H1 (cell line): ENCODE measurements at regions not wholly inside any gene's neighbourhood (a gene's known extent, or its start where the extent isn't known, plus 50 kb on each side); places are given as distances from the start of the nearest gene placed in this dataset.

Experiments
- CTCF ChIA-PET: fragments of 300-600 bp; sonication (Branson Sonifier 250); formaldehyde crosslinking; loops from one replicate; lab custom pipeline; 2021; ENCODE audit not compliant: partially characterized antibody; lab: Charles Lee
- POLR2A ChIA-PET: fragments of 300-600 bp; sonication (Branson Sonifier 250); formaldehyde crosslinking; loops from one replicate; lab custom pipeline; 2021; ENCODE audit warnings: inconsistent platforms; ENCODE audit not compliant: partially characterized antibody; lab: Charles Lee
- DNase-seq, 2 experiments: peaks; one replicate each; pipeline versions ENCODE4 v3.0.0 to v3.0.0-alpha.2; 2010 to 2022; ENCODE audit warnings: low spot score in 2 of 2, low read depth in 1 of 2, mixed read lengths in 1 of 2
- FAIRE-seq: peaks from 2 replicates; lab custom pipeline; 2011; peaks lifted over from hg19 to GRCh38; lab: Jason Lieb, UNC
- H2AFZ ChIP-seq: 2 replicates; pipeline ENCODE4 v1.8.1; 2012; ENCODE audit warnings: low read length, inconsistent platforms
- H2AK5ac ChIP-seq: 2 replicates; pipeline ENCODE4 v1.6.1; 2013; ENCODE audit warnings: low read depth, low read length
- H2BK120ac ChIP-seq: replicated peaks from 2 replicates; pipeline ENCODE3; 2013; ENCODE audit warnings: low read depth, low read length, inconsistent platforms
- H2BK12ac ChIP-seq: 2 replicates; pipeline ENCODE4 v1.6.1; 2013; ENCODE audit warnings: low read depth, low read length
- H2BK15ac ChIP-seq: 2 replicates; pipeline ENCODE4 v1.6.1; 2013; ENCODE audit warnings: low read length
- H2BK20ac ChIP-seq: 2 replicates; pipeline ENCODE4 v1.6.1; 2013; ENCODE audit warnings: low read length
- H2BK5ac ChIP-seq: 2 replicates; pipeline ENCODE4 v1.6.1; 2013; ENCODE audit warnings: low read depth, low read length
- H3K14ac ChIP-seq: 2 replicates; pipeline ENCODE4 v1.6.1; 2013; ENCODE audit warnings: inconsistent platforms; ENCODE audit not compliant: insufficient read length
- H3K18ac ChIP-seq: 2 replicates; pipeline ENCODE4 v1.6.1; 2013; ENCODE audit warnings: low read length; ENCODE audit errors: extremely low read depth
- H3K23ac ChIP-seq: 2 replicates; pipeline ENCODE4 v1.6.1; 2013; ENCODE audit warnings: inconsistent platforms; ENCODE audit not compliant: insufficient read length
- H3K23me2 ChIP-seq: 2 replicates; pipeline ENCODE4 v1.6.1; 2013; ENCODE audit warnings: low read depth, low read length
- H3K27ac ChIP-seq: 2 replicates; pipeline ENCODE4 v1.6.1; 2011; ENCODE audit warnings: low read depth, low read length, inconsistent platforms
- H3K27me3 ChIP-seq, 4 experiments: replicated peaks in 1 of 4; 1 replicate in 1 of 4; 2 replicates in 3 of 4; pipeline versions ENCODE4 v1.6.1 to v1.8.1; 2011 to 2013; ENCODE audit warnings: low read length in 3 of 4, mild to moderate bottlenecking in 3 of 4, inconsistent platforms in 2 of 4, mixed read lengths in 2 of 4, moderate library complexity in 1 of 4; ENCODE audit not compliant: control insufficient read depth in 3 of 4, insufficient read depth in 3 of 4; ENCODE audit errors: extremely low read depth in 1 of 4
- H3K36me3 ChIP-seq, 4 experiments: 2 replicates each; pipeline versions ENCODE4 v1.6.1 to v1.8.1; 2011 to 2013; ENCODE audit warnings: mild to moderate bottlenecking in 4 of 4, low read length in 3 of 4, moderate library complexity in 2 of 4, control low read depth in 1 of 4, inconsistent platforms in 1 of 4; ENCODE audit not compliant: insufficient read depth in 4 of 4, control insufficient read depth in 2 of 4
- H3K4ac ChIP-seq: replicated peaks from 2 replicates; pipeline ENCODE3; 2013; ENCODE audit warnings: low read length, low read depth, mixed read lengths, inconsistent platforms; ENCODE audit not compliant: insufficient read length
- H3K4me1 ChIP-seq, 4 experiments: replicated peaks in 1 of 4; 1 replicate in 1 of 4; 2 replicates in 3 of 4; pipeline versions ENCODE4 v1.6.1 to v1.8.1; 2011 to 2013; ENCODE audit warnings: low read length in 3 of 4, inconsistent platforms in 2 of 4, mixed read lengths in 1 of 4; ENCODE audit not compliant: insufficient read depth in 4 of 4, control insufficient read depth in 3 of 4
- H3K4me2 ChIP-seq, 2 experiments: 2 replicates each; pipeline versions ENCODE4 v1.6.1 to v1.8.1; 2011 to 2013; ENCODE audit warnings: low read depth in 2 of 2, low read length in 2 of 2, control low read depth in 1 of 2, inconsistent platforms in 1 of 2, mild to moderate bottlenecking in 1 of 2; ENCODE audit not compliant: insufficient read depth in 1 of 2
- H3K4me3 ChIP-seq, 4 experiments: fragments of 200-600, 300-600 bp in 1 of 4; sonication (generic), shearing (Covaris generic), sonication (Bioruptor Twin) in 1 of 4; 2 replicates each; pipeline versions ENCODE4 v1.5.1 to v1.8.1; 2011 to 2016; ENCODE audit warnings: low read length in 4 of 4, low read depth in 3 of 4, control low read depth in 2 of 4, inconsistent platforms in 2 of 4, mild to moderate bottlenecking in 2 of 4, mixed read lengths in 1 of 4, moderate library complexity in 1 of 4; ENCODE audit not compliant: insufficient read depth in 2 of 4; ENCODE audit errors: extremely low read depth in 1 of 4
- H3K56ac ChIP-seq: replicated peaks from 2 replicates; pipeline ENCODE3; 2013; ENCODE audit warnings: low read depth, mild to moderate bottlenecking, mixed read lengths, low read length, inconsistent platforms; ENCODE audit not compliant: insufficient read length
- H3K79me1 ChIP-seq: 2 replicates; pipeline ENCODE4 v1.6.1; 2013; ENCODE audit warnings: low read depth, low read length, control low read depth
- H3K79me2 ChIP-seq, 2 experiments: 2 replicates each; pipeline versions ENCODE4 v1.6.1 to v1.8.1; 2012 to 2013; ENCODE audit warnings: low read length in 2 of 2, mild to moderate bottlenecking in 2 of 2, inconsistent platforms in 1 of 2; ENCODE audit not compliant: insufficient read depth in 2 of 2, control insufficient read depth in 1 of 2
- H3K9ac ChIP-seq, 4 experiments: replicated peaks in 1 of 4; 1 replicate in 1 of 4; 2 replicates in 3 of 4; pipeline versions ENCODE4 v1.6.1 to v1.8.1; 2011 to 2013; ENCODE audit warnings: low read depth in 3 of 4, low read length in 3 of 4, control low read depth in 2 of 4, mild to moderate bottlenecking in 2 of 4, moderate library complexity in 2 of 4, inconsistent platforms in 1 of 4; ENCODE audit errors: extremely low read depth in 1 of 4
- H3K9me3 ChIP-seq, 2 experiments: 2 replicates each; pipeline versions ENCODE4 v1.6.1 to v1.8.1; 2012 to 2013; ENCODE audit warnings: mild to moderate bottlenecking in 2 of 2, moderate library complexity in 2 of 2, control low read depth in 1 of 2, inconsistent platforms in 1 of 2, low read depth in 1 of 2, low read length in 1 of 2, mixed read lengths in 1 of 2; ENCODE audit not compliant: insufficient read depth in 2 of 2
- H4K20me1 ChIP-seq, 2 experiments: replicated peaks in 1 of 2; 2 replicates each; pipeline versions ENCODE3 to v1.8.1; 2011 to 2013; ENCODE audit warnings: inconsistent platforms in 2 of 2, low read length in 2 of 2, mild to moderate bottlenecking in 1 of 2; ENCODE audit not compliant: insufficient read depth in 2 of 2, control insufficient read depth in 1 of 2
- H4K5ac ChIP-seq: 2 replicates; pipeline ENCODE4 v1.6.1; 2013; ENCODE audit warnings: low read length, low read depth, mixed read lengths, inconsistent platforms; ENCODE audit not compliant: insufficient read length
- H4K8ac ChIP-seq: 2 replicates; pipeline ENCODE4 v1.8.0; 2013; ENCODE audit warnings: mild to moderate bottlenecking, moderate library complexity, low read length, inconsistent platforms; ENCODE audit not compliant: insufficient read depth; ENCODE audit errors: extremely low read depth
- H4K91ac ChIP-seq: replicated peaks from 2 replicates; pipeline ENCODE3; 2013; ENCODE audit warnings: low read length, mixed read lengths, inconsistent platforms; ENCODE audit not compliant: insufficient read length
- CHD2 ChIP-seq: IDR thresholded peaks from 2 replicates; pipeline ENCODE4 v1.6.1; 2012; ENCODE audit warnings: low read length, improper control_type of control experiment
- CREB1 ChIP-seq: IDR thresholded peaks from 2 replicates; pipeline ENCODE4 v1.6.1; 2012; ENCODE audit warnings: inconsistent platforms
- GABPA ChIP-seq: IDR thresholded peaks from 2 replicates; pipeline ENCODE4 v1.6.1; 2011; ENCODE audit warnings: mild to moderate bottlenecking, low read length, moderate library complexity, borderline replicate concordance; ENCODE audit not compliant: insufficient read depth
- RFX5 ChIP-seq: IDR thresholded peaks from 2 replicates; pipeline ENCODE4 v1.6.1; 2011; ENCODE audit warnings: low read depth, low read length, improper control_type of control experiment, borderline replicate concordance
- RXRA ChIP-seq: IDR thresholded peaks from 2 replicates; pipeline ENCODE4 v1.6.1; 2011; ENCODE audit warnings: low read depth, mild to moderate bottlenecking, low read length, moderate library complexity; ENCODE audit not compliant: insufficient read depth
- SIN3A ChIP-seq, 2 experiments: IDR thresholded peaks in 1 of 2; conservative IDR thresholded peaks in 1 of 2; 2 replicates each; pipeline ENCODE4 v1.6.1; 2011 to 2012; ENCODE audit warnings: low read length in 2 of 2, improper control_type of control experiment in 1 of 2, low read depth in 1 of 2, mild to moderate bottlenecking in 1 of 2
- ZNF274 ChIP-seq: IDR thresholded peaks from 2 replicates; pipeline ENCODE4 v1.7.0; 2012; ENCODE audit warnings: low read length, borderline replicate concordance; ENCODE audit errors: extremely low read depth
- WGBS, 2 experiments: shearing (Covaris generic) in 1 of 2; methylation state at CpG; one replicate each; pipeline versions ENCODE4 v1.1.6 to v1.1.7; 2013 to 2015; ENCODE audit warnings: low lambda C conversion rate in 2 of 2, mixed read lengths in 2 of 2, inconsistent platforms in 1 of 2, low coverage in 1 of 2, missing lambda C conversion rate in 1 of 2; ENCODE audit not compliant: insufficient replicate concordance in 2 of 2, insufficient coverage in 1 of 2, insufficient read length in 1 of 2; ENCODE audit errors: extremely low coverage in 1 of 2, missing lambda C conversion rate in 1 of 2; 5-methylcytosine and 5-hydroxymethylcytosine counted together
- TF ChIP-seq, protein P1 (sequence below): IDR thresholded peaks from 2 replicates; pipeline ENCODE4 v1.6.1; 2012; ENCODE audit warnings: inconsistent platforms
- TF ChIP-seq, protein P2 (sequence below): IDR thresholded peaks from 2 replicates; pipeline ENCODE4 v1.6.1; 2012; ENCODE audit warnings: low read length, inconsistent platforms

DNA sequence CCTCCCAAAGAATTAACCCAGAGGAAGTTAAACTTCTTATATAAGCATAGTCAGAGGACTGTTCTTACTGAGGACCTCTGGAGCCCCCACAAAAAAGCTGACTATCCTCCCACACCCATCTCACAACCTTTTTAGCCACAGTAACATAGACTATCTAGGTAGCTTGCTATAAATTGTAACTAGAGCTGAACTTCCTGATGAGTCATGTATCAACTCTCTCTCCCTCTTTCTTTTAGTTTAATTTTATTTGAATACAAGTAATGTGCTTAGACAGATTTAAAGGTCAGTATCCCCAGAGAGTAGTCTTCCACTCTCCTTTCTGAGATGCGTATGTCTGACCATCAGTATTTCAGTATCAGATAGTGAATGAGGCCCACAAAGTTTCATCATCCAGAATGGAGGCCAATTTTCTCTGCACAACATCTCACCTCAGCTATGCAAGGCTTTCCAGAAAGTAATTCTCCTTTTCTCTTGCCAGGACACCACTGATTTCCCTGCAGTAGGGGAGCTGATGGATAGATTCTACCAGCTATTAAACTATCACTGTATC, 104.0 kb upstream of the MYRIP start:
- no peak overlapping the region for H3K56ac ChIP-seq
- H2AK5ac ChIP-seq = no peak overlapping the region
- no peak overlapping the region for H3K23ac ChIP-seq
- H2AFZ ChIP-seq = no peak overlapping the region
- no peaks in the 10 kb centered on the region; a peak in 1 of 4 replicates for H3K9me3 ChIP-seq
- no peak overlapping the region for H2BK12ac ChIP-seq
- WGBS, 2 experiments = 91% methylated on average over 1 of the region's 1 CpG; no CpG with 5 or more reads in 1 of the 2 experiments
- no peaks in the 10 kb centered on the region for H3K27me3 ChIP-seq
- no peak overlapping the region for H3K4me2 ChIP-seq
- H4K8ac ChIP-seq = no peak overlapping the region
- H3K79me1 ChIP-seq = no peaks in the 10 kb centered on the region
- H3K23me2 ChIP-seq = no peaks in the 10 kb centered on the region
- FAIRE-seq (no peak), DNase-seq (no peak)
- no peaks in the 10 kb centered on the region for H4K20me1 ChIP-seq
- no peak overlapping the region for H3K9ac ChIP-seq
- ChIA-PET CTCF (interaction anchor here (1.1 to 2.4 kb wide), 3 partner anchors 8 to 68 kb away, joined by 3 to 12 read pairs (median 3); no protein-coding TSS in a partner anchor), POLR2A (no interaction called here)
- no peaks in the 10 kb centered on the region for H3K36me3 ChIP-seq
- H3K4me3 ChIP-seq = no peak overlapping the region
- no peak overlapping the region for H3K27ac ChIP-seq
- H2BK20ac ChIP-seq = no peak overlapping the region
- no peak overlapping the region for H2BK120ac ChIP-seq
- no peak overlapping the region for H4K91ac ChIP-seq
- H3K14ac ChIP-seq = no peak overlapping the region
- H3K18ac ChIP-seq = no peak overlapping the region
- H3K4ac ChIP-seq = no peak overlapping the region
- H2BK15ac ChIP-seq = no peak overlapping the region
- no peak overlapping the region for H2BK5ac ChIP-seq
- no peaks in the 10 kb centered on the region for H3K4me1 ChIP-seq
- no peaks in the 10 kb centered on the region for H3K79me2 ChIP-seq
- H4K5ac ChIP-seq = no peak overlapping the region
- TF ChIP-seq RXRA (no peak), RFX5 (no peak), SIN3A (conservative IDR thresholded peaks at IDR 0.05 in 1 of 2, IDR thresholded peaks at IDR 0.05 in 1 of 2; ENCODE audit: low read depth in 1 of 2, low read length in 2 of 2) (no peak), CREB1 (no peak), CHD2 (no peak), ZNF274 (no peak), GABPA (no peak)
- TF ChIP-seq, protein P1, sequence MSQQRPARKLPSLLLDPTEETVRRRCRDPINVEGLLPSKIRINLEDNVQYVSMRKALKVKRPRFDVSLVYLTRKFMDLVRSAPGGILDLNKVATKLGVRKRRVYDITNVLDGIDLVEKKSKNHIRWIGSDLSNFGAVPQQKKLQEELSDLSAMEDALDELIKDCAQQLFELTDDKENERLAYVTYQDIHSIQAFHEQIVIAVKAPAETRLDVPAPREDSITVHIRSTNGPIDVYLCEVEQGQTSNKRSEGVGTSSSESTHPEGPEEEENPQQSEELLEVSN = no peak
- TF ChIP-seq, protein P2, sequence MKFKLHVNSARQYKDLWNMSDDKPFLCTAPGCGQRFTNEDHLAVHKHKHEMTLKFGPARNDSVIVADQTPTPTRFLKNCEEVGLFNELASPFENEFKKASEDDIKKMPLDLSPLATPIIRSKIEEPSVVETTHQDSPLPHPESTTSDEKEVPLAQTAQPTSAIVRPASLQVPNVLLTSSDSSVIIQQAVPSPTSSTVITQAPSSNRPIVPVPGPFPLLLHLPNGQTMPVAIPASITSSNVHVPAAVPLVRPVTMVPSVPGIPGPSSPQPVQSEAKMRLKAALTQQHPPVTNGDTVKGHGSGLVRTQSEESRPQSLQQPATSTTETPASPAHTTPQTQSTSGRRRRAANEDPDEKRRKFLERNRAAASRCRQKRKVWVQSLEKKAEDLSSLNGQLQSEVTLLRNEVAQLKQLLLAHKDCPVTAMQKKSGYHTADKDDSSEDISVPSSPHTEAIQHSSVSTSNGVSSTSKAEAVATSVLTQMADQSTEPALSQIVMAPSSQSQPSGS = no peak
- TF ChIP-seq, all 59 proteins: peak for 0
